ENCODE measurements at regions not wholly inside any gene's neighbourhood (a gene's known extent, or its start where the extent isn't known, plus 50 kb on each side); places are given as distances from the start of the nearest gene placed in this dataset.

GRCh38 chr17:33404070-33404819, 111.2 kb upstream of the ASIC2 start:
- no peak for DNase-seq (ENCODE audit: low read depth in 2 of 2)

- no peak for DNase-seq (ENCODE audit: low read depth in 2 of 2)
Observed at GRCh38 chr17:33416131-33416530, 123.0 kb upstream of the ASIC2 start.

GRCh38 chr17:33421933-33422332, 128.8 kb upstream of the ASIC2 start:
- no peak for DNase-seq (ENCODE audit: low read depth in 2 of 2)

GRCh38 chr17:33433581-33433980, 140.5 kb upstream of the ASIC2 start:
- DNase-seq (ENCODE audit: low read depth in 2 of 2): no peak

GRCh38 chr17:33434841-33435240, 141.7 kb upstream of the ASIC2 start:
- no peak for DNase-seq (ENCODE audit: low read depth in 2 of 2)

GRCh38 chr17:33435721-33436301, 142.7 kb upstream of the ASIC2 start:
- no peak for DNase-seq (ENCODE audit: low read depth in 2 of 2)

GRCh38 chr17:33436321-33436720, 143.2 kb upstream of the ASIC2 start:
- no peak for DNase-seq (ENCODE audit: low read depth in 2 of 2)

- DNase-seq (ENCODE audit: low read depth in 2 of 2): no peak
Observed at GRCh38 chr17:33438139-33438538, 145.0 kb upstream of the ASIC2 start.

- no peak for DNase-seq (ENCODE audit: low read depth in 2 of 2)
Observed at GRCh38 chr17:33438578-33438977, 145.5 kb upstream of the ASIC2 start.

- no peak for DNase-seq (ENCODE audit: low read depth in 2 of 2)
Observed at GRCh38 chr17:33442320-33442719, 149.2 kb upstream of the ASIC2 start.

GRCh38 chr17:33444731-33445130, 151.6 kb upstream of the ASIC2 start:
- DNase-seq (ENCODE audit: low read depth in 2 of 2): no peak

- no peak for DNase-seq (ENCODE audit: low read depth in 2 of 2)
Observed at GRCh38 chr17:33447090-33447489, 154.0 kb upstream of the ASIC2 start.

- no peak for DNase-seq (ENCODE audit: low read depth in 2 of 2)
Observed at GRCh38 chr17:33451221-33451620, 158.1 kb upstream of the ASIC2 start.

GRCh38 chr17:33457477-33457876, 164.4 kb upstream of the ASIC2 start:
- DNase-seq (ENCODE audit: low read depth in 2 of 2): no peak

- no peak for DNase-seq (ENCODE audit: low read depth in 2 of 2)
Observed at GRCh38 chr17:33459078-33459940, 166.2 kb upstream of the ASIC2 start.

GRCh38 chr17:33460781-33461450, 167.8 kb upstream of the ASIC2 start:
- DNase-seq (ENCODE audit: low read depth in 2 of 2): no peak

- DNase-seq (ENCODE audit: low read depth in 2 of 2): no peak
Observed at GRCh38 chr17:33463887-33464286, 170.8 kb upstream of the ASIC2 start.

- DNase-seq (ENCODE audit: low read depth in 2 of 2): no peak
Observed at GRCh38 chr17:33464669-33465280, 171.7 kb upstream of the ASIC2 start.

- no peak for DNase-seq (ENCODE audit: low read depth in 2 of 2)
Observed at GRCh38 chr17:33469421-33469820, 176.3 kb upstream of the ASIC2 start.

GRCh38 chr17:33469911-33470310, 176.8 kb upstream of the ASIC2 start:
- DNase-seq (ENCODE audit: low read depth in 2 of 2): no peak

GRCh38 chr17:33473061-33473460, 180.0 kb upstream of the ASIC2 start:
- DNase-seq (ENCODE audit: low read depth in 2 of 2): no peak

- no peak for DNase-seq (ENCODE audit: low read depth in 2 of 2)
Observed at GRCh38 chr17:33474789-33475188, 181.7 kb upstream of the ASIC2 start.

Data from stimulated activated CD4-positive, alpha-beta T cell treated with anti-CD3 and anti-CD28 coated beads, Interleukin-12 subunit alpha, Interleukin-12 subunit beta, amount 100 ng/mL, for 24 hours (primary cell).